ENCODE measurements at regions not wholly inside any gene's neighbourhood (a gene's known extent, or its start where the extent isn't known, plus 50 kb on each side); places are given as distances from the start of the nearest gene placed in this dataset.
"Not testable (repeated sequence)": the region's sequence is repeated elsewhere in the genome, so short reads cannot be mapped to it uniquely, and the experiment has no call there.

GRCh38 chr10:129056734-129057689, 410.0 kb upstream of the MGMT start:
- no peak for TF ChIP-seq CTCF (IDR thresholded peaks at IDR 0.05; ENCODE audit: extremely low read depth, missing control alignments)
- no peak for DNase-seq (ENCODE audit: low spot score)

- DNase-seq (ENCODE audit: low spot score), result no peak
- TF ChIP-seq CTCF (IDR thresholded peaks at IDR 0.05; ENCODE audit: extremely low read depth, missing control alignments), result no peak
These were observed 409.0 kb upstream of the MGMT start for GRCh38 chr10:129057856-129058663.

GRCh38 chr10:129058664-129059155, 408.3 kb upstream of the MGMT start:
- no peak for TF ChIP-seq CTCF (IDR thresholded peaks at IDR 0.05; ENCODE audit: extremely low read depth, missing control alignments)
- no peak for DNase-seq (ENCODE audit: low spot score)

- no peak for DNase-seq (ENCODE audit: low spot score)
- no peak for TF ChIP-seq CTCF (IDR thresholded peaks at IDR 0.05; ENCODE audit: extremely low read depth, missing control alignments)
These were observed 407.1 kb upstream of the MGMT start for GRCh38 chr10:129059977-129060376.

- no peak for DNase-seq (ENCODE audit: low spot score)
- TF ChIP-seq CTCF (IDR thresholded peaks at IDR 0.05; ENCODE audit: extremely low read depth, missing control alignments), result no peak
These were observed 403.8 kb upstream of the MGMT start for GRCh38 chr10:129063212-129063611.

- DNase-seq (ENCODE audit: low spot score), result no peak
- no peak for TF ChIP-seq CTCF (IDR thresholded peaks at IDR 0.05; ENCODE audit: extremely low read depth, missing control alignments)
These were observed 403.2 kb upstream of the MGMT start for GRCh38 chr10:129063877-129064276.

GRCh38 chr10:129066529-129066928, 400.5 kb upstream of the MGMT start:
- not testable (repeated sequence) for DNase-seq (ENCODE audit: low spot score)

- not testable (repeated sequence) for DNase-seq (ENCODE audit: low spot score)
These were observed 395.6 kb upstream of the MGMT start for GRCh38 chr10:129071411-129071810.
